ENCODE measurements at regions not wholly inside any gene's neighbourhood (a gene's known extent, or its start where the extent isn't known, plus 50 kb on each side); places are given as distances from the start of the nearest gene placed in this dataset.

DNA sequence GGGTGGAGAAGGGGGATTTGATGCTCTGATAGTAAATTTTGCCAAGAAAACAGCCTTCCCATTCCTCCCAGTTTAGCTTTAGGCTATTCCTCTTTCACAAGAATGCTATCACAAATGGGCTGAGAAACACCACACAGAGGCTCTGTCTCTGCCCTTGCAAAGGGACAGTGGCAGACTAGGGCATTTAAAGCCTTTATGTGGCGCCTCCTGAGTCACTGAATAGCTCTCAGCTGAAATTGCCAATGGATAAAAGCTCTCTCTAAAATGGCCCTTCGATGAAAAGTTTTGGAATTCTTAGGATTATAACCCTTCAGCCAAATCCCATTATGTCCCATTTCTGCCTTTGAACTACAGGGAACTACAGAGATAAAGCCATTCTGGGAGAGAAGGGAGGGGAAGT, 1000.4 kb downstream of the ADGRL2 start:
- TF ChIP-seq TAF1 (IDR thresholded peaks at IDR 0.05; ENCODE audit: borderline replicate concordance, low read depth, low read length), result no peak
- no peak for TF ChIP-seq POU2F2 (IDR thresholded peaks at IDR 0.05; ENCODE audit: borderline replicate concordance, low read depth, low read length)
- TF ChIP-seq MEF2A (IDR thresholded peaks at IDR 0.05; ENCODE audit: insufficient read depth, low read depth, low read length), result no peak
- no peak for TF ChIP-seq NFXL1 (IDR thresholded peaks at IDR 0.05; ENCODE audit: borderline replicate concordance)
- TF ChIP-seq, protein P1, sequence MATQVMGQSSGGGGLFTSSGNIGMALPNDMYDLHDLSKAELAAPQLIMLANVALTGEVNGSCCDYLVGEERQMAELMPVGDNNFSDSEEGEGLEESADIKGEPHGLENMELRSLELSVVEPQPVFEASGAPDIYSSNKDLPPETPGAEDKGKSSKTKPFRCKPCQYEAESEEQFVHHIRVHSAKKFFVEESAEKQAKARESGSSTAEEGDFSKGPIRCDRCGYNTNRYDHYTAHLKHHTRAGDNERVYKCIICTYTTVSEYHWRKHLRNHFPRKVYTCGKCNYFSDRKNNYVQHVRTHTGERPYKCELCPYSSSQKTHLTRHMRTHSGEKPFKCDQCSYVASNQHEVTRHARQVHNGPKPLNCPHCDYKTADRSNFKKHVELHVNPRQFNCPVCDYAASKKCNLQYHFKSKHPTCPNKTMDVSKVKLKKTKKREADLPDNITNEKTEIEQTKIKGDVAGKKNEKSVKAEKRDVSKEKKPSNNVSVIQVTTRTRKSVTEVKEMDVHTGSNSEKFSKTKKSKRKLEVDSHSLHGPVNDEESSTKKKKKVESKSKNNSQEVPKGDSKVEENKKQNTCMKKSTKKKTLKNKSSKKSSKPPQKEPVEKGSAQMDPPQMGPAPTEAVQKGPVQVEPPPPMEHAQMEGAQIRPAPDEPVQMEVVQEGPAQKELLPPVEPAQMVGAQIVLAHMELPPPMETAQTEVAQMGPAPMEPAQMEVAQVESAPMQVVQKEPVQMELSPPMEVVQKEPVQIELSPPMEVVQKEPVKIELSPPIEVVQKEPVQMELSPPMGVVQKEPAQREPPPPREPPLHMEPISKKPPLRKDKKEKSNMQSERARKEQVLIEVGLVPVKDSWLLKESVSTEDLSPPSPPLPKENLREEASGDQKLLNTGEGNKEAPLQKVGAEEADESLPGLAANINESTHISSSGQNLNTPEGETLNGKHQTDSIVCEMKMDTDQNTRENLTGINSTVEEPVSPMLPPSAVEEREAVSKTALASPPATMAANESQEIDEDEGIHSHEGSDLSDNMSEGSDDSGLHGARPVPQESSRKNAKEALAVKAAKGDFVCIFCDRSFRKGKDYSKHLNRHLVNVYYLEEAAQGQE (IDR thresholded peaks at IDR 0.05; ENCODE audit: low read depth, low read length), result no peak
- TF ChIP-seq, protein P2, sequence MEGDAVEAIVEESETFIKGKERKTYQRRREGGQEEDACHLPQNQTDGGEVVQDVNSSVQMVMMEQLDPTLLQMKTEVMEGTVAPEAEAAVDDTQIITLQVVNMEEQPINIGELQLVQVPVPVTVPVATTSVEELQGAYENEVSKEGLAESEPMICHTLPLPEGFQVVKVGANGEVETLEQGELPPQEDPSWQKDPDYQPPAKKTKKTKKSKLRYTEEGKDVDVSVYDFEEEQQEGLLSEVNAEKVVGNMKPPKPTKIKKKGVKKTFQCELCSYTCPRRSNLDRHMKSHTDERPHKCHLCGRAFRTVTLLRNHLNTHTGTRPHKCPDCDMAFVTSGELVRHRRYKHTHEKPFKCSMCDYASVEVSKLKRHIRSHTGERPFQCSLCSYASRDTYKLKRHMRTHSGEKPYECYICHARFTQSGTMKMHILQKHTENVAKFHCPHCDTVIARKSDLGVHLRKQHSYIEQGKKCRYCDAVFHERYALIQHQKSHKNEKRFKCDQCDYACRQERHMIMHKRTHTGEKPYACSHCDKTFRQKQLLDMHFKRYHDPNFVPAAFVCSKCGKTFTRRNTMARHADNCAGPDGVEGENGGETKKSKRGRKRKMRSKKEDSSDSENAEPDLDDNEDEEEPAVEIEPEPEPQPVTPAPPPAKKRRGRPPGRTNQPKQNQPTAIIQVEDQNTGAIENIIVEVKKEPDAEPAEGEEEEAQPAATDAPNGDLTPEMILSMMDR (IDR thresholded peaks at IDR 0.05 in 2 of 3, conservative IDR thresholded peaks at IDR 0.05 in 1 of 3; ENCODE audit: control insufficient read depth in 2 of 3, extremely low read depth in 1 of 3, insufficient read depth in 1 of 3, low read depth in 3 of 3, low read length in 3 of 3), result no peak
